SU-DHL-6 (cell line): ENCODE measurements at regions not wholly inside any gene's neighbourhood (a gene's known extent, or its start where the extent isn't known, plus 50 kb on each side); places are given as distances from the start of the nearest gene placed in this dataset.

Experiments
- H2AFZ ChIP-seq: fragments of 200-600 bp; sonication (generic); 2 replicates; pipeline ENCODE4 v1.6.1; 2014; ENCODE audit warnings: low read depth, mild to moderate bottlenecking, moderate library complexity, mixed read lengths, antibody characterized with exemption, low read length; ENCODE audit not compliant: severe bottlenecking
- H3F3A ChIP-seq: fragments of 200-600 bp; shearing (Covaris generic); 2 replicates; pipeline ENCODE4 v1.6.0; 2016; ENCODE audit warnings: antibody characterized with exemption, mild to moderate bottlenecking; ENCODE audit not compliant: insufficient read depth
- H3K27ac ChIP-seq: fragments of 200-600 bp; sonication (generic); 2 replicates; pipeline ENCODE4 v1.5.1; 2016; ENCODE audit warnings: low read depth, mild to moderate bottlenecking, low read length, moderate library complexity, mixed read lengths
- H3K27me3 ChIP-seq: fragments of 200-600 bp; sonication (generic), shearing (Covaris generic); 2 replicates; pipeline ENCODE4 v1.6.0; 2014; ENCODE audit warnings: mild to moderate bottlenecking, low read length
- H3K36me3 ChIP-seq: fragments of 200-600 bp; sonication (generic); 2 replicates; pipeline ENCODE4 v1.6.1; 2014; ENCODE audit warnings: mild to moderate bottlenecking, low read length, mixed read lengths
- H3K4me2 ChIP-seq: fragments of 300-600, 200-600 bp; shearing (Covaris generic), sonication (generic); 2 replicates; pipeline ENCODE4 v1.6.0; 2014; ENCODE audit warnings: low read length, low read depth, mild to moderate bottlenecking; ENCODE audit not compliant: poor library complexity, severe bottlenecking
- H3K4me3 ChIP-seq: fragments of 200-600 bp; sonication (generic); 2 replicates; pipeline ENCODE4 v1.5.1; 2014; ENCODE audit warnings: antibody characterized with exemption, low read length, mild to moderate bottlenecking, mixed read lengths; ENCODE audit not compliant: insufficient read depth, poor library complexity, severe bottlenecking
- H3K79me2 ChIP-seq: fragments of 200-600 bp; sonication (generic); 2 replicates; pipeline ENCODE4 v1.6.1; 2014; ENCODE audit warnings: mild to moderate bottlenecking, low read length, moderate library complexity; ENCODE audit not compliant: insufficient read depth
- H3K9ac ChIP-seq: fragments of 200-600 bp; sonication (generic); 2 replicates; pipeline ENCODE4 v1.7.0; 2014; ENCODE audit warnings: mild to moderate bottlenecking, low read length
- H3K9me2 ChIP-seq: fragments of 200-600 bp; sonication (generic); replicated peaks from 2 replicates; pipeline ENCODE4 v1.6.1; 2014; ENCODE audit warnings: low read length; ENCODE audit not compliant: insufficient read depth
- H3K9me3 ChIP-seq: fragments of 200-600 bp; sonication (generic); 2 replicates; pipeline ENCODE4 v1.6.1; 2014; ENCODE audit warnings: low read length, mixed read lengths; ENCODE audit not compliant: insufficient read depth
- H4K20me1 ChIP-seq: fragments of 200-600 bp; sonication (generic); 2 replicates; pipeline ENCODE4 v1.6.1; 2014; ENCODE audit warnings: low read depth, mild to moderate bottlenecking, antibody characterized with exemption, low read length, moderate library complexity, mixed read lengths
- EZH2phosphoT487 ChIP-seq: fragments of 200-600 bp; sonication (generic), shearing (Covaris generic); conservative IDR thresholded peaks from 2 replicates; pipeline ENCODE4 v1.6.1; 2018; ENCODE audit warnings: mild to moderate bottlenecking, antibody characterized with exemption, low read length, moderate library complexity, mixed read lengths
- TF ChIP-seq, protein P1 (sequence below): fragments of 200-600 bp; sonication (generic); IDR thresholded peaks from one replicate; pipeline ENCODE4 v1.5.1; 2017; ENCODE audit warnings: antibody characterized with exemption, mild to moderate bottlenecking, low read length, moderate library complexity; ENCODE audit not compliant: insufficient read depth, poor library complexity, severe bottlenecking

DNA sequence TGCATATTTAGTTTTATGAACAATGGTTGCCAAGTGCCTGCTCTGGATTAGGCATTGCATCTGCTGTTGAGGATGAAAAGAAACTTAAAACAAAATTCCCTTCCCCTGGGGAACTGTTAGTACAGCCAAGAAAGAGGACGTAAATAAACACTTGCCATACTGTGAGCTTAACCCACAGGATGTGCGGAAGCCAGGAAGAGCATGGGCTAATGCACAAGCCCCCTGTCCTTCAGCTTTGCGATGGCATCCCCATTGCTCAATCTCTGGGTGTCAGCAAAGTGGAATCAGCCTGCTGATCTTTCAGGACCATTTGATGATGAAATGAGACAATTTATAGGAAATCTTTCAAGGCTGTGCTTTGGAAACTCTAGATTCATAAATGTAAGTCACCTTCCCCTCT, 399.9 kb upstream of the IGFBP3 start:
- Histone ChIP-seq H4K20me1 (no peaks in the 10 kb centered on the region), H3K27ac (no peak overlapping the region), H3K9ac (no peak overlapping the region), H3F3A (no peaks in the 10 kb centered on the region), H3K36me3 (no peaks in the 10 kb centered on the region), H2AFZ (no peak overlapping the region), H3K79me2 (no peaks in the 10 kb centered on the region), H3K27me3 (no peaks in the 10 kb centered on the region), H3K9me2 (no peaks in the 10 kb centered on the region), H3K9me3 (no peaks in the 10 kb centered on the region), H3K4me3 (no peak overlapping the region), H3K4me2 (no peak overlapping the region)
- TF ChIP-seq, protein P1, sequence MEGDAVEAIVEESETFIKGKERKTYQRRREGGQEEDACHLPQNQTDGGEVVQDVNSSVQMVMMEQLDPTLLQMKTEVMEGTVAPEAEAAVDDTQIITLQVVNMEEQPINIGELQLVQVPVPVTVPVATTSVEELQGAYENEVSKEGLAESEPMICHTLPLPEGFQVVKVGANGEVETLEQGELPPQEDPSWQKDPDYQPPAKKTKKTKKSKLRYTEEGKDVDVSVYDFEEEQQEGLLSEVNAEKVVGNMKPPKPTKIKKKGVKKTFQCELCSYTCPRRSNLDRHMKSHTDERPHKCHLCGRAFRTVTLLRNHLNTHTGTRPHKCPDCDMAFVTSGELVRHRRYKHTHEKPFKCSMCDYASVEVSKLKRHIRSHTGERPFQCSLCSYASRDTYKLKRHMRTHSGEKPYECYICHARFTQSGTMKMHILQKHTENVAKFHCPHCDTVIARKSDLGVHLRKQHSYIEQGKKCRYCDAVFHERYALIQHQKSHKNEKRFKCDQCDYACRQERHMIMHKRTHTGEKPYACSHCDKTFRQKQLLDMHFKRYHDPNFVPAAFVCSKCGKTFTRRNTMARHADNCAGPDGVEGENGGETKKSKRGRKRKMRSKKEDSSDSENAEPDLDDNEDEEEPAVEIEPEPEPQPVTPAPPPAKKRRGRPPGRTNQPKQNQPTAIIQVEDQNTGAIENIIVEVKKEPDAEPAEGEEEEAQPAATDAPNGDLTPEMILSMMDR, result no peak
- no peak for TF ChIP-seq EZH2phosphoT487

DNA sequence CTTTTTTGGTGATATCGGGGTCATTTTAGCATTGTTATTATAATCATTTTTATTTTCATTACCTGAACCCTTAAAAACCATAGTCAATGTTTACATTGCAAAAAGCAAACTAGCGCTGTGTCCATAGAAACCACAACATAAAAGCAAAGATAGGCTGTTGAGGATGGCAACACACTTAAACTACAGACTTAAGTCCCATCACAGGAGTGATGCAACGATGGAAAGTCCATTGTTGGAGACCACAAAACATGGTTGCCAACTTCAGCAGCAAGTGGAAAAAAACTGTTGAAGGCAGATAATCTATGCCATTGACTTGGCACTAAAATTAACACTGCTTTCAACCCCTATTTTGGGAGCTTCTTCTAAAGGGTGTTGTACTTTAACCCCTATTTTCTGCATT, 398.8 kb upstream of the IGFBP3 start:
- H3K4me3 ChIP-seq, result no peak overlapping the region
- no peak for TF ChIP-seq EZH2phosphoT487
- TF ChIP-seq, protein P1, result no peak
- no peak overlapping the region for H3K9ac ChIP-seq
- H3K79me2 ChIP-seq, result no peaks in the 10 kb centered on the region
- H3K9me3 ChIP-seq, result no peaks in the 10 kb centered on the region
- H3K27ac ChIP-seq, result no peak overlapping the region
- no peaks in the 10 kb centered on the region for H3K9me2 ChIP-seq
- H3F3A ChIP-seq, result no peaks in the 10 kb centered on the region
- no peaks in the 10 kb centered on the region for H3K36me3 ChIP-seq
- H3K4me2 ChIP-seq, result no peak overlapping the region
- H4K20me1 ChIP-seq, result no peaks in the 10 kb centered on the region
- no peaks in the 10 kb centered on the region for H3K27me3 ChIP-seq
- H2AFZ ChIP-seq, result no peak overlapping the region

DNA sequence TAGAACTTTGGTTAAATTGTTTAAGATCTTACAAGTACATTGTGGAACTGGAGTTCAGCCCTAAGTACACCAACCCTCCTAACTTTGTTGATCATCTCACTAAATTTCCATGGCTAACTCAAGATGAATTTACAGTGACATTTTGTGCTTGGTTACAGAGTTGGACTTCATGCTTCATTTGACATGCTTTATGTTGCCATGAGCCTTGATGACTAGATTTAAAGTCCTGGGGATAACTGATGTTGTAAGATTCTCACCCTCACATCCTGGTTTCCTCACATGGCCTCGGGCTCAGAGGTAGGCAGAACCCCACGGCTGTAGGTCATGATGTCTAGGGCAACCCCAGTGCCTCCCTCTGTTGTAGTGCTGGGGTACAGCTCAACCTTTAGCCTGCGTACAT, 397.2 kb upstream of the IGFBP3 start:
- H3K79me2 ChIP-seq, result no peaks in the 10 kb centered on the region
- no peak overlapping the region for H2AFZ ChIP-seq
- no peaks in the 10 kb centered on the region for H4K20me1 ChIP-seq
- no peaks in the 10 kb centered on the region for H3K27me3 ChIP-seq
- H3K9me3 ChIP-seq, result no peaks in the 10 kb centered on the region
- H3K9ac ChIP-seq, result no peak overlapping the region
- H3F3A ChIP-seq, result no peaks in the 10 kb centered on the region
- no peaks in the 10 kb centered on the region for H3K36me3 ChIP-seq
- no peaks in the 10 kb centered on the region for H3K9me2 ChIP-seq
- no peak overlapping the region for H3K4me2 ChIP-seq
- H3K4me3 ChIP-seq, result no peak overlapping the region
- H3K27ac ChIP-seq, result no peak overlapping the region
- TF ChIP-seq EZH2phosphoT487, result no peak
- TF ChIP-seq, protein P1, result no peak

DNA sequence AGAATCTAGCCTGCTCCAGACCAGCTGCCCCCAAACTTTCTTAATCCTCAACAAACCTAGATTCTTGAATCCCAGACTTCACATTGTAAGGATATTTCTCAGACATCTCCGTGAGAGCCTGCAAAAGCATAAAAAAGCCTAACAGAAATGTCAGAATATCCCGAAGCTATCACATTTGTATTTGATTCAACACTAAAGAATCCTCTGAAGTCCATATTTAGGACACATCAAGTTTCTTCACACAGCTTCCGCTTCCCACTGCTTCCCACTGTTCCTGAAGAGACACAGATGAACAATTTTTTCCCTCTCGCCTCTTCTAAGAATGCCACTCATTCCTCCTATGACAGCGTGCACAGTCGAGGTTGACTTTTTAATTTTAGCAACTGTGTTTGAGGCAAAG, 396.2 kb upstream of the IGFBP3 start:
- no peak for TF ChIP-seq EZH2phosphoT487
- TF ChIP-seq, protein P1, result no peak
- Histone ChIP-seq H4K20me1 (no peaks in the 10 kb centered on the region), H3K9ac (no peak overlapping the region), H3K4me2 (no peak overlapping the region), H3K36me3 (no peaks in the 10 kb centered on the region), H2AFZ (no peak overlapping the region), H3K79me2 (no peaks in the 10 kb centered on the region), H3K27ac (no peak overlapping the region), H3K9me2 (no peaks in the 10 kb centered on the region), H3K27me3 (no peaks in the 10 kb centered on the region), H3K9me3 (no peaks in the 10 kb centered on the region), H3F3A (no peaks in the 10 kb centered on the region), H3K4me3 (no peak overlapping the region)
